HG02642 (cell line): ENCODE measurements at regions not wholly inside any gene's neighbourhood (a gene's known extent, or its start where the extent isn't known, plus 50 kb on each side); places are given as distances from the start of the nearest gene placed in this dataset.
"Not testable (repeated sequence)": the region's sequence is repeated elsewhere in the genome, so short reads cannot be mapped to it uniquely, and the experiment has no call there.

Experiments
- ATAC-seq: cut with Tn5 transposase; IDR thresholded peaks from one replicate; pipeline ENCODE4 v1.9.1; 2021; ENCODE audit warnings: mild to moderate bottlenecking; ENCODE audit not compliant: unreplicated experiment, poor library complexity

- no peak for ATAC-seq
Observed at GRCh38 chr14:98210045-98210672, 1061.8 kb downstream of the BCL11B start.

- no peak for ATAC-seq
Observed at GRCh38 chr14:98217530-98217929, 1054.5 kb downstream of the BCL11B start.

GRCh38 chr14:98218218-98218617 lies 1053.8 kb downstream of the BCL11B start:
- no peak for ATAC-seq

GRCh38 chr14:98219638-98220037 lies 1052.4 kb downstream of the BCL11B start:
- no peak for ATAC-seq

GRCh38 chr14:98223106-98223505 lies 1048.9 kb downstream of the BCL11B start:
- ATAC-seq, result no peak

GRCh38 chr14:98223710-98224109 lies 1048.3 kb downstream of the BCL11B start:
- ATAC-seq, result not testable (repeated sequence)

- no peak for ATAC-seq
Observed at GRCh38 chr14:98226411-98226810, 1045.6 kb downstream of the BCL11B start.

GRCh38 chr14:98227000-98227726 lies 1044.8 kb downstream of the BCL11B start:
- ATAC-seq, result no peak

- ATAC-seq, result no peak
Observed at GRCh38 chr14:98227727-98228111, 1044.3 kb downstream of the BCL11B start.

- no peak for ATAC-seq
Observed at GRCh38 chr14:98229656-98230366, 1042.2 kb downstream of the BCL11B start.

GRCh38 chr14:98230411-98230810 lies 1041.6 kb downstream of the BCL11B start:
- ATAC-seq, result no peak

GRCh38 chr14:98231210-98231609 lies 1040.8 kb downstream of the BCL11B start:
- no peak for ATAC-seq

GRCh38 chr14:98233656-98234055 lies 1038.3 kb downstream of the BCL11B start:
- ATAC-seq, result no peak

GRCh38 chr14:98234208-98234607 lies 1037.8 kb downstream of the BCL11B start:
- ATAC-seq, result no peak

- no peak for ATAC-seq
Observed at GRCh38 chr14:98236314-98236713, 1035.7 kb downstream of the BCL11B start.

- ATAC-seq, result no peak
Observed at GRCh38 chr14:98237939-98238338, 1034.1 kb downstream of the BCL11B start.

GRCh38 chr14:98240376-98240775 lies 1031.6 kb downstream of the BCL11B start:
- ATAC-seq, result no peak

GRCh38 chr14:98242903-98243302 lies 1029.1 kb downstream of the BCL11B start:
- no peak for ATAC-seq

- ATAC-seq, result no peak
Observed at GRCh38 chr14:98243332-98243731, 1028.7 kb downstream of the BCL11B start.

- ATAC-seq, result no peak
Observed at GRCh38 chr14:98244162-98244948, 1027.6 kb downstream of the BCL11B start.
